ENCODE measurements at regions not wholly inside any gene's neighbourhood (a gene's known extent, or its start where the extent isn't known, plus 50 kb on each side); places are given as distances from the start of the nearest gene placed in this dataset.

GRCh38 chr2:240358821-240359397 is 76.6 kb upstream of the GPC1 start:
- Histone ChIP-seq H2AFZ (ENCODE audit: low read depth, low read length) (no peak overlapping the region), H3K9ac (ENCODE audit: low read length) (no peak overlapping the region), H3K79me2 (ENCODE audit: insufficient read depth, low read length) (no peaks in the 10 kb centered on the region), H4K20me1 (ENCODE audit: insufficient read depth, low read length) (no peaks in the 10 kb centered on the region), H3K4me1 (ENCODE audit: insufficient read depth, low read length) (no peaks in the 10 kb centered on the region), H3K9me3 (ENCODE audit: insufficient read depth, low read depth, low read length) (peaks cover 19% of the 10 kb centered on the region), H3K4me3 (ENCODE audit: insufficient read depth, low read depth, low read length) (no peak overlapping the region), H3K27me3 (ENCODE audit: insufficient read depth, low read length) (no peaks in the 10 kb centered on the region), H3K27ac (ENCODE audit: low read depth, low read length) (no peak overlapping the region), H3K36me3 (ENCODE audit: insufficient read depth, low read length) (no peaks in the 10 kb centered on the region), H3K4me2 (ENCODE audit: low read length) (no peak overlapping the region)
- DNase-seq (ENCODE audit: low read depth) (no peak), FAIRE-seq (no peak)
- Mint-ChIP-seq H3K9me3 (ENCODE audit: unreplicated experiment) (peaks cover 32% of the 10 kb centered on the region), H3K36me3 (ENCODE audit: low read depth, unreplicated experiment) (peaks cover 3% of the 10 kb centered on the region), H3K4me1 (ENCODE audit: low read depth, unreplicated experiment) (peaks cover 2% of the 10 kb centered on the region), H3K27ac (ENCODE audit: unreplicated experiment) (no peak overlapping the region), H3K27me3 (ENCODE audit: low read depth, unreplicated experiment) (peaks cover 17% of the 10 kb centered on the region), H3K4me3 (ENCODE audit: unreplicated experiment) (no peak overlapping the region)
- TF ChIP-seq CTCF (IDR thresholded peaks at IDR 0.05; ENCODE audit: insufficient read depth, low read depth, low read length) (no peak), EZH2 (IDR thresholded peaks at IDR 0.05; ENCODE audit: insufficient read depth, low read length) (no peak)

- Mint-ChIP-seq H3K27ac (ENCODE audit: unreplicated experiment) (no peak overlapping the region), H3K27me3 (ENCODE audit: low read depth, unreplicated experiment) (peaks cover 22% of the 10 kb centered on the region), H3K36me3 (ENCODE audit: low read depth, unreplicated experiment) (peaks cover 3% of the 10 kb centered on the region), H3K4me3 (ENCODE audit: unreplicated experiment) (no peak overlapping the region), H3K9me3 (ENCODE audit: unreplicated experiment) (peaks cover 32% of the 10 kb centered on the region), H3K4me1 (ENCODE audit: low read depth, unreplicated experiment) (peaks cover 2% of the 10 kb centered on the region)
- TF ChIP-seq EZH2 (IDR thresholded peaks at IDR 0.05; ENCODE audit: insufficient read depth, low read length) = no peak
- TF ChIP-seq CTCF (IDR thresholded peaks at IDR 0.05; ENCODE audit: insufficient read depth, low read depth, low read length) = no peak
- no peaks in the 10 kb centered on the region for H3K36me3 ChIP-seq (ENCODE audit: insufficient read depth, low read length)
- H3K9ac ChIP-seq (ENCODE audit: low read length) = no peak overlapping the region
- no peaks in the 10 kb centered on the region for H4K20me1 ChIP-seq (ENCODE audit: insufficient read depth, low read length)
- FAIRE-seq = no peak
- H3K4me3 ChIP-seq (ENCODE audit: insufficient read depth, low read depth, low read length) = no peak overlapping the region
- H3K79me2 ChIP-seq (ENCODE audit: insufficient read depth, low read length) = no peaks in the 10 kb centered on the region
- H3K4me1 ChIP-seq (ENCODE audit: insufficient read depth, low read length) = no peaks in the 10 kb centered on the region
- peaks cover 19% of the 10 kb centered on the region for H3K9me3 ChIP-seq (ENCODE audit: insufficient read depth, low read depth, low read length)
- no peak overlapping the region for H3K4me2 ChIP-seq (ENCODE audit: low read length)
- H3K27ac ChIP-seq (ENCODE audit: low read depth, low read length) = no peak overlapping the region
- DNase-seq (ENCODE audit: low read depth) = no peak
- H3K27me3 ChIP-seq (ENCODE audit: insufficient read depth, low read length) = no peaks in the 10 kb centered on the region
- no peak overlapping the region for H2AFZ ChIP-seq (ENCODE audit: low read depth, low read length)
Measured at GRCh38 chr2:240359695-240360094, 75.8 kb upstream of the GPC1 start.

- peaks cover 3% of the 10 kb centered on the region for H3K36me3 Mint-ChIP-seq (ENCODE audit: low read depth, unreplicated experiment)
- Histone ChIP-seq H2AFZ (ENCODE audit: low read depth, low read length) (no peak overlapping the region), H4K20me1 (ENCODE audit: insufficient read depth, low read length) (no peaks in the 10 kb centered on the region), H3K9me3 (ENCODE audit: insufficient read depth, low read depth, low read length) (peaks cover 19% of the 10 kb centered on the region), H3K4me2 (ENCODE audit: low read length) (no peak overlapping the region), H3K27ac (ENCODE audit: low read depth, low read length) (no peak overlapping the region), H3K9ac (ENCODE audit: low read length) (no peak overlapping the region), H3K36me3 (ENCODE audit: insufficient read depth, low read length) (no peaks in the 10 kb centered on the region), H3K4me3 (ENCODE audit: insufficient read depth, low read depth, low read length) (no peak overlapping the region), H3K27me3 (ENCODE audit: insufficient read depth, low read length) (no peaks in the 10 kb centered on the region), H3K79me2 (ENCODE audit: insufficient read depth, low read length) (no peaks in the 10 kb centered on the region), H3K4me1 (ENCODE audit: insufficient read depth, low read length) (no peaks in the 10 kb centered on the region)
- FAIRE-seq (no peak), DNase-seq (ENCODE audit: low read depth) (no peak)
- no peak overlapping the region for H3K27ac Mint-ChIP-seq (ENCODE audit: unreplicated experiment)
- peaks cover 22% of the 10 kb centered on the region for H3K27me3 Mint-ChIP-seq (ENCODE audit: low read depth, unreplicated experiment)
- peaks cover 32% of the 10 kb centered on the region for H3K9me3 Mint-ChIP-seq (ENCODE audit: unreplicated experiment)
- H3K4me3 Mint-ChIP-seq (ENCODE audit: unreplicated experiment) = no peak overlapping the region
- TF ChIP-seq EZH2 (IDR thresholded peaks at IDR 0.05; ENCODE audit: insufficient read depth, low read length) = no peak
- no peak for TF ChIP-seq CTCF (IDR thresholded peaks at IDR 0.05; ENCODE audit: insufficient read depth, low read depth, low read length)
- no peaks in the 10 kb centered on the region for H3K4me1 Mint-ChIP-seq (ENCODE audit: low read depth, unreplicated experiment)
Measured at GRCh38 chr2:240360645-240361475, 74.6 kb upstream of the GPC1 start.

All from astrocyte (in vitro differentiated cells and primary cell).